K562 (cell line): ENCODE measurements at regions not wholly inside any gene's neighbourhood (a gene's known extent, or its start where the extent isn't known, plus 50 kb on each side); places are given as distances from the start of the nearest gene placed in this dataset.

Experiments
- BHLHE40 ChIP-seq: IDR thresholded peaks from 2 replicates; pipeline ENCODE4 v1.6.1; 2011; ENCODE audit warnings: low read length, improper control_type of control experiment
- CBFA2T2 ChIP-seq: fragments of 450-650 bp; conservative IDR thresholded peaks from 2 replicates; pipeline ENCODE4 v1.6.1; 2017; ENCODE audit warnings: mild to moderate bottlenecking
- CREB1 ChIP-seq, 2 experiments: sonication (generic) in 1 of 2; formaldehyde crosslinking in 1 of 2; IDR thresholded peaks; 2 replicates each; pipeline versions ENCODE4 v1.6.1 to v1.8.0; 2012 to 2022; ENCODE audit warnings: inconsistent platforms in 1 of 2, mild to moderate bottlenecking in 1 of 2, missing genetic modification reagents in 1 of 2, moderate library complexity in 1 of 2
- ETV5 ChIP-seq: sonication (generic); formaldehyde crosslinking; IDR thresholded peaks from 2 replicates; pipeline ENCODE4 v1.4.0; 2020; ENCODE audit warnings: low read depth, mild to moderate bottlenecking, missing genetic modification reagents
- HDAC6 ChIP-seq: IDR thresholded peaks from 2 replicates; pipeline ENCODE4 v1.6.1; 2012; ENCODE audit warnings: low read depth, mild to moderate bottlenecking, control low read depth, inconsistent platforms, low read length, moderate library complexity
- OTX1 ChIP-seq: fragments of 450-650 bp; formaldehyde crosslinking; IDR thresholded peaks from 2 replicates; pipeline ENCODE4 v1.4.0; 2022; ENCODE audit warnings: mild to moderate bottlenecking
- SIN3A ChIP-seq, 2 experiments: fragments of 150-350 bp in 1 of 2; IDR thresholded peaks; 2 replicates each; pipeline ENCODE4 v1.6.1; 2011 to 2016; ENCODE audit warnings: borderline replicate concordance in 2 of 2, low read depth in 2 of 2, low read length in 2 of 2, mild to moderate bottlenecking in 2 of 2, moderate library complexity in 2 of 2; ENCODE audit not compliant: control insufficient read depth in 1 of 2
- TAF1 ChIP-seq: IDR thresholded peaks from 2 replicates; pipeline ENCODE4 v1.6.1; 2011; ENCODE audit warnings: mild to moderate bottlenecking, low read length, moderate library complexity; ENCODE audit not compliant: insufficient read depth, control insufficient read depth, severe bottlenecking; ENCODE audit errors: extremely low read depth
- TEAD2 ChIP-seq: fragments of 450-650 bp; IDR thresholded peaks from 2 replicates; pipeline ENCODE4 v1.6.1; 2016; ENCODE audit warnings: missing genetic modification characterization, control low read depth, missing compliant biosample characterization
- XRCC3 ChIP-seq: fragments of 450-650 bp; IDR thresholded peaks from 2 replicates; pipeline ENCODE4 v1.6.1; 2017; ENCODE audit warnings: mild to moderate bottlenecking, moderate library complexity
- ZNF23 ChIP-seq: fragments of 250-450 bp; sonication (Bioruptor Pico); IDR thresholded peaks from 2 replicates; pipeline ENCODE4 v1.4.0; 2020; ENCODE audit warnings: mild to moderate bottlenecking
- TF ChIP-seq, protein P1 (sequence below), 3 experiments: IDR thresholded peaks in 2 of 3; conservative IDR thresholded peaks in 1 of 3; 2 replicates each; pipeline ENCODE4 v1.5.1; 2011 to 2012; ENCODE audit warnings: low read length in 3 of 3, mild to moderate bottlenecking in 3 of 3, control low read depth in 2 of 3, improper control_type of control experiment in 1 of 3, inconsistent platforms in 1 of 3, low read depth in 1 of 3, mixed read lengths in 1 of 3, moderate library complexity in 1 of 3; ENCODE audit not compliant: insufficient read depth in 2 of 3
- TF ChIP-seq, protein P2 (sequence below): sonication (generic); formaldehyde crosslinking; IDR thresholded peaks from 2 replicates; pipeline ENCODE4 v1.9.0; 2022; ENCODE audit warnings: mild to moderate bottlenecking, missing genetic modification reagents
- TF ChIP-seq, protein P3 (sequence below): fragments of 450-650 bp; IDR thresholded peaks from 2 replicates; pipeline ENCODE4 v1.6.1; 2016

DNA sequence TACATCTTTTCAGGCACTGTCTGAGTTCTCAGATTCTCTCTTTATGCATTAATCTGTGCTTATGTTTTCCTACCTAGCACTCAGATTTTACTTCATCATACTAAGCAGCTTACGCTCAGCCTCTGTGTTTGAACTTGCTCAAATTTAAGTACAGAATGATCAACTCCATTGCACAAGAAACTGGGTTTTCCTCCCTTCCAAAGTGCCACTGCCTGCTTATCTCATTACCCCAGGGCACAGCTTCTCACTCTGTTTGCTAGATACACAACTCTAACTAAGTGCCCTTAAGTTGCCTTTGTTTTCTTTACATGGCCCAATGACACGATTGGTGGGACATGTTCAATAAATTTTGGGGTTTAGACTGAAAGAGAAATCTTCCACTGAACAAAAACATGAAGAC is 267.7 kb downstream of the GFRA1 start:
- TF ChIP-seq, protein P1, sequence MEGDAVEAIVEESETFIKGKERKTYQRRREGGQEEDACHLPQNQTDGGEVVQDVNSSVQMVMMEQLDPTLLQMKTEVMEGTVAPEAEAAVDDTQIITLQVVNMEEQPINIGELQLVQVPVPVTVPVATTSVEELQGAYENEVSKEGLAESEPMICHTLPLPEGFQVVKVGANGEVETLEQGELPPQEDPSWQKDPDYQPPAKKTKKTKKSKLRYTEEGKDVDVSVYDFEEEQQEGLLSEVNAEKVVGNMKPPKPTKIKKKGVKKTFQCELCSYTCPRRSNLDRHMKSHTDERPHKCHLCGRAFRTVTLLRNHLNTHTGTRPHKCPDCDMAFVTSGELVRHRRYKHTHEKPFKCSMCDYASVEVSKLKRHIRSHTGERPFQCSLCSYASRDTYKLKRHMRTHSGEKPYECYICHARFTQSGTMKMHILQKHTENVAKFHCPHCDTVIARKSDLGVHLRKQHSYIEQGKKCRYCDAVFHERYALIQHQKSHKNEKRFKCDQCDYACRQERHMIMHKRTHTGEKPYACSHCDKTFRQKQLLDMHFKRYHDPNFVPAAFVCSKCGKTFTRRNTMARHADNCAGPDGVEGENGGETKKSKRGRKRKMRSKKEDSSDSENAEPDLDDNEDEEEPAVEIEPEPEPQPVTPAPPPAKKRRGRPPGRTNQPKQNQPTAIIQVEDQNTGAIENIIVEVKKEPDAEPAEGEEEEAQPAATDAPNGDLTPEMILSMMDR (IDR thresholded peaks at IDR 0.05 in 2 of 3, conservative IDR thresholded peaks at IDR 0.05 in 1 of 3; ENCODE audit: insufficient read depth in 2 of 3, low read depth in 1 of 3, low read length in 3 of 3): no peak
- TF ChIP-seq ZNF23 (CRISPR knock-in tag): no peak
- TF ChIP-seq BHLHE40: no peak
- TF ChIP-seq OTX1: no peak
- TF ChIP-seq, protein P2, sequence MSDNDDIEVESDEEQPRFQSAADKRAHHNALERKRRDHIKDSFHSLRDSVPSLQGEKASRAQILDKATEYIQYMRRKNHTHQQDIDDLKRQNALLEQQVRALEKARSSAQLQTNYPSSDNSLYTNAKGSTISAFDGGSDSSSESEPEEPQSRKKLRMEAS (CRISPR knock-in tag): no peak
- TF ChIP-seq XRCC3: no peak
- TF ChIP-seq TEAD2 (tag): no peak
- no peak for TF ChIP-seq HDAC6
- TF ChIP-seq SIN3A (IDR thresholded peaks at IDR 0.05; ENCODE audit: borderline replicate concordance in 2 of 2, control insufficient read depth in 1 of 2, low read depth in 2 of 2, low read length in 2 of 2): no peak
- no peak for TF ChIP-seq ETV5 (CRISPR knock-in tag)
- TF ChIP-seq, protein P3, sequence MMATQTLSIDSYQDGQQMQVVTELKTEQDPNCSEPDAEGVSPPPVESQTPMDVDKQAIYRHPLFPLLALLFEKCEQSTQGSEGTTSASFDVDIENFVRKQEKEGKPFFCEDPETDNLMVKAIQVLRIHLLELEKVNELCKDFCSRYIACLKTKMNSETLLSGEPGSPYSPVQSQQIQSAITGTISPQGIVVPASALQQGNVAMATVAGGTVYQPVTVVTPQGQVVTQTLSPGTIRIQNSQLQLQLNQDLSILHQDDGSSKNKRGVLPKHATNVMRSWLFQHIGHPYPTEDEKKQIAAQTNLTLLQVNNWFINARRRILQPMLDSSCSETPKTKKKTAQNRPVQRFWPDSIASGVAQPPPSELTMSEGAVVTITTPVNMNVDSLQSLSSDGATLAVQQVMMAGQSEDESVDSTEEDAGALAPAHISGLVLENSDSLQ: no peak
- TF ChIP-seq CBFA2T2: no peak
- no peak for TF ChIP-seq CREB1 (IDR thresholded peaks at IDR 0.05)
- no peak for TF ChIP-seq CREB1 (CRISPR knock-in tag; IDR thresholded peaks at IDR 0.05)
- TF ChIP-seq TAF1: no peak
